ENCODE measurements at regions not wholly inside any gene's neighbourhood (a gene's known extent, or its start where the extent isn't known, plus 50 kb on each side); places are given as distances from the start of the nearest gene placed in this dataset.

GRCh38 chr11:44417731-44418455 lies 108.0 kb upstream of the ALX4 start:
- TF ChIP-seq YY1 (IDR thresholded peaks at IDR 0.05; ENCODE audit: insufficient read depth, insufficient read length) (no peak), SUZ12 (IDR thresholded peaks at IDR 0.05; ENCODE audit: extremely low read depth, insufficient read depth, insufficient read length) (no peak), ZNF274 (IDR thresholded peaks at IDR 0.05; ENCODE audit: low read depth, low read length) (no peak)
- H3K4me1 ChIP-seq (ENCODE audit: insufficient read depth, insufficient read length), result peaks cover 7% of the 10 kb centered on the region

GRCh38 chr11:44418456-44418830 lies 108.5 kb upstream of the ALX4 start:
- Histone ChIP-seq H3K9me3 (ENCODE audit: insufficient read depth, low read length) (no peaks in the 10 kb centered on the region), H3K27me3 (ENCODE audit: insufficient read depth, insufficient read length) (no peaks in the 10 kb centered on the region), H3K36me3 (ENCODE audit: insufficient read depth, insufficient read length, low read length) (no peaks in the 10 kb centered on the region), H3K4me3 (ENCODE audit: insufficient read length, low read depth) (no peak overlapping the region), H3K9ac (ENCODE audit: insufficient read length, low read depth) (no peak overlapping the region), H3K4me1 (ENCODE audit: insufficient read depth, insufficient read length) (peaks cover 7% of the 10 kb centered on the region)
- TF ChIP-seq YY1 (IDR thresholded peaks at IDR 0.05; ENCODE audit: insufficient read depth, insufficient read length), result no peak
- TF ChIP-seq SUZ12 (IDR thresholded peaks at IDR 0.05; ENCODE audit: extremely low read depth, insufficient read depth, insufficient read length), result no peak
- no peak for TF ChIP-seq ZNF274 (IDR thresholded peaks at IDR 0.05; ENCODE audit: low read depth, low read length)
- DNase-seq (ENCODE audit: low read depth, low spot score), result no peak

More at GRCh38 chr11:44417731-44418455, 108.0 kb upstream of the ALX4 start:
- no peaks in the 10 kb centered on the region for H3K36me3 ChIP-seq (ENCODE audit: insufficient read depth, insufficient read length, low read length)
- DNase-seq (ENCODE audit: low read depth, low spot score), result no peak
- no peaks in the 10 kb centered on the region for H3K27me3 ChIP-seq (ENCODE audit: insufficient read depth, insufficient read length)
- H3K9ac ChIP-seq (ENCODE audit: insufficient read length, low read depth), result no peak overlapping the region
- H3K4me3 ChIP-seq (ENCODE audit: insufficient read length, low read depth), result no peak overlapping the region
- H3K9me3 ChIP-seq (ENCODE audit: insufficient read depth, low read length), result no peaks in the 10 kb centered on the region

- H3K9ac ChIP-seq (ENCODE audit: insufficient read length, low read depth), result no peak overlapping the region
- H3K4me3 ChIP-seq (ENCODE audit: insufficient read length, low read depth), result no peak overlapping the region
- H3K27me3 ChIP-seq (ENCODE audit: insufficient read depth, insufficient read length), result no peaks in the 10 kb centered on the region
- no peak for DNase-seq (ENCODE audit: low read depth, low spot score)
- peaks cover 15% of the 10 kb centered on the region for H3K4me1 ChIP-seq (ENCODE audit: insufficient read depth, insufficient read length)
- TF ChIP-seq ZNF274 (IDR thresholded peaks at IDR 0.05; ENCODE audit: low read depth, low read length) (no peak), YY1 (IDR thresholded peaks at IDR 0.05; ENCODE audit: insufficient read depth, insufficient read length) (no peak), SUZ12 (IDR thresholded peaks at IDR 0.05; ENCODE audit: extremely low read depth, insufficient read depth, insufficient read length) (no peak)
- H3K36me3 ChIP-seq (ENCODE audit: insufficient read depth, insufficient read length, low read length), result no peaks in the 10 kb centered on the region
- H3K9me3 ChIP-seq (ENCODE audit: insufficient read depth, low read length), result no peaks in the 10 kb centered on the region
Observed at GRCh38 chr11:44421090-44421675, 111.2 kb upstream of the ALX4 start.

- Histone ChIP-seq H3K9me3 (ENCODE audit: insufficient read depth, low read length) (no peaks in the 10 kb centered on the region), H3K36me3 (ENCODE audit: insufficient read depth, insufficient read length, low read length) (no peaks in the 10 kb centered on the region), H3K27me3 (ENCODE audit: insufficient read depth, insufficient read length) (no peaks in the 10 kb centered on the region), H3K4me3 (ENCODE audit: insufficient read length, low read depth) (no peak overlapping the region), H3K4me1 (ENCODE audit: insufficient read depth, insufficient read length) (peaks cover 17% of the 10 kb centered on the region), H3K9ac (ENCODE audit: insufficient read length, low read depth) (no peak overlapping the region)
- no peak for DNase-seq (ENCODE audit: low read depth, low spot score)
- TF ChIP-seq YY1 (IDR thresholded peaks at IDR 0.05; ENCODE audit: insufficient read depth, insufficient read length), result no peak
Observed at GRCh38 chr11:44423289-44423688, 113.3 kb upstream of the ALX4 start.

GRCh38 chr11:44424841-44425240 lies 114.9 kb upstream of the ALX4 start:
- DNase-seq (ENCODE audit: low read depth, low spot score), result no peak
- no peaks in the 10 kb centered on the region for H3K27me3 ChIP-seq (ENCODE audit: insufficient read depth, insufficient read length)
- H3K9ac ChIP-seq (ENCODE audit: insufficient read length, low read depth), result no peak overlapping the region
- H3K4me3 ChIP-seq (ENCODE audit: insufficient read length, low read depth), result no peak overlapping the region
- H3K9me3 ChIP-seq (ENCODE audit: insufficient read depth, low read length), result no peaks in the 10 kb centered on the region
- no peak for TF ChIP-seq YY1 (IDR thresholded peaks at IDR 0.05; ENCODE audit: insufficient read depth, insufficient read length)
- TF ChIP-seq SUZ12 (IDR thresholded peaks at IDR 0.05; ENCODE audit: extremely low read depth, insufficient read depth, insufficient read length), result no peak
- no peak for TF ChIP-seq ZNF274 (IDR thresholded peaks at IDR 0.05; ENCODE audit: low read depth, low read length)
- H3K4me1 ChIP-seq (ENCODE audit: insufficient read depth, insufficient read length), result peaks cover 17% of the 10 kb centered on the region
- no peaks in the 10 kb centered on the region for H3K36me3 ChIP-seq (ENCODE audit: insufficient read depth, insufficient read length, low read length)

- H3K27me3 ChIP-seq (ENCODE audit: insufficient read depth, insufficient read length), result no peaks in the 10 kb centered on the region
- no peaks in the 10 kb centered on the region for H3K9me3 ChIP-seq (ENCODE audit: insufficient read depth, low read length)
- DNase-seq (ENCODE audit: low read depth, low spot score), result no peak
- TF ChIP-seq ZNF274 (IDR thresholded peaks at IDR 0.05; ENCODE audit: low read depth, low read length) (no peak), SUZ12 (IDR thresholded peaks at IDR 0.05; ENCODE audit: extremely low read depth, insufficient read depth, insufficient read length) (no peak), YY1 (IDR thresholded peaks at IDR 0.05; ENCODE audit: insufficient read depth, insufficient read length) (no peak)
- no peak overlapping the region for H3K9ac ChIP-seq (ENCODE audit: insufficient read length, low read depth)
- H3K4me3 ChIP-seq (ENCODE audit: insufficient read length, low read depth), result no peak overlapping the region
- H3K36me3 ChIP-seq (ENCODE audit: insufficient read depth, insufficient read length, low read length), result no peaks in the 10 kb centered on the region
- peaks cover 14% of the 10 kb centered on the region for H3K4me1 ChIP-seq (ENCODE audit: insufficient read depth, insufficient read length)
Observed at GRCh38 chr11:44426119-44426518, 116.2 kb upstream of the ALX4 start.

GRCh38 chr11:44426958-44427357 lies 117.0 kb upstream of the ALX4 start:
- Histone ChIP-seq H3K9me3 (ENCODE audit: insufficient read depth, low read length) (no peaks in the 10 kb centered on the region), H3K9ac (ENCODE audit: insufficient read length, low read depth) (no peak overlapping the region), H3K4me1 (ENCODE audit: insufficient read depth, insufficient read length) (peaks cover 11% of the 10 kb centered on the region), H3K4me3 (ENCODE audit: insufficient read length, low read depth) (no peak overlapping the region), H3K27me3 (ENCODE audit: insufficient read depth, insufficient read length) (no peaks in the 10 kb centered on the region), H3K36me3 (ENCODE audit: insufficient read depth, insufficient read length, low read length) (no peaks in the 10 kb centered on the region)
- no peak for DNase-seq (ENCODE audit: low read depth, low spot score)
- TF ChIP-seq ZNF274 (IDR thresholded peaks at IDR 0.05; ENCODE audit: low read depth, low read length), result no peak
- TF ChIP-seq SUZ12 (IDR thresholded peaks at IDR 0.05; ENCODE audit: extremely low read depth, insufficient read depth, insufficient read length), result no peak
- no peak for TF ChIP-seq YY1 (IDR thresholded peaks at IDR 0.05; ENCODE audit: insufficient read depth, insufficient read length)

Measured in NT2/D1 (cell line).